ENCODE measurements at regions not wholly inside any gene's neighbourhood (a gene's known extent, or its start where the extent isn't known, plus 50 kb on each side); places are given as distances from the start of the nearest gene placed in this dataset.

DNA sequence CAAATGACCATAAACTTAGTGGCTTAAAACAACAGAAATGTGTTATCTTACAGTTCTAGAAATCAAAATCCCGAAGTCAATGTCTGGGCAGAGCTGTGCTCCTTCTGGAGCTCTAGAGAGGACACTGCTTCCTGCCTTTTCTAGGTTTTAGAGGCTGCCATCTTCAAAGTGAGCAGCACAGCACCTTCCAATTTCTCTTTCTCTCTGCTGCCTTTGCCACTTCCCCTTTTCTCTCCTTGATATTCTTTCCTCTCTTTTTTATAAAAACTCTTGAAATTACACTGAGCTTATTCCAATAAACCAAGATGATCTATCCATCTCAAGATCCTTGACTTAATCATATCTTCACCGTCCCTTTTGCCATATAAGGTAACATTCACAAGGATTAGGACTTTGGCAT lies 616.9 kb downstream of the PLPP3 start:
- no peaks in the 10 kb centered on the region for H3K36me3 ChIP-seq (replicated peaks)
- in situ Hi-C loops (cut with HindIII; ENCODE audit: low pct_ligation_motif_present, low sequenced_read_pairs), result no loop called here

DNA sequence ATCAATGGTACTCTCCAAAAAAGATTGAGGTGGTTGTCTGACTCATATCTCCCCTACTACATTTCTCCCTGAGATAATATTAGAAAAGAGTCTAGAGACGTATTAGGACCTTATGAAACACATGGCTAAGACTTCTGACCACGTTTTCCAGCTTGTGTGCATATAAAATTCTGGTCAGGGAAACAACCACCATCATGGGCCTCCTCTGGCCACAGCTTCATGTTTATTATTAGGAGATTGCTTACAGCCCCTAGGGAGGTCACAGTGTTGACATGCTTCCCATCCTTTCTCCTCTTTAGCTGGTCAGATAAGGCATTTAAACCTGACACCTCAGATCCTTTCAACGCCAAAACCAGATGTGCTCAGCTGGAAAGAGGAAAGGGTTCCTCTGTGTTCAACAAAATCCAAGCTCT lies 620.2 kb downstream of the PLPP3 start:
- no peak overlapping the region for H3K4me3 ChIP-seq (ENCODE audit: low read depth, low read length)
- no peak for DNase-seq
- H3K36me3 ChIP-seq (replicated peaks), result no peaks in the 10 kb centered on the region
- TF ChIP-seq CTCF (IDR thresholded peaks at IDR 0.05; ENCODE audit: low read depth, low read length, missing control alignments), result no peak
- H3K27me3 ChIP-seq (replicated peaks), result no peaks in the 10 kb centered on the region
- in situ Hi-C loops (cut with HindIII; ENCODE audit: low pct_ligation_motif_present, low sequenced_read_pairs), result no loop called here
- no peak overlapping the region for H3K27ac ChIP-seq

More for the DNA sequence above, 616.9 kb downstream of the PLPP3 start:
- no peak for TF ChIP-seq CTCF (IDR thresholded peaks at IDR 0.05; ENCODE audit: low read depth, low read length, missing control alignments)
- H3K27ac ChIP-seq, result no peak overlapping the region
- no peaks in the 10 kb centered on the region for H3K27me3 ChIP-seq (replicated peaks)
- DNase-seq, result no peak
- H3K4me3 ChIP-seq (ENCODE audit: low read depth, low read length), result no peak overlapping the region

GRCh38 chr1:55958498-55958897 lies 620.9 kb downstream of the PLPP3 start:
- Histone ChIP-seq H3K4me3 (ENCODE audit: low read depth, low read length) (no peak overlapping the region), H3K27me3 (replicated peaks) (no peaks in the 10 kb centered on the region), H3K36me3 (replicated peaks) (no peaks in the 10 kb centered on the region), H3K27ac (no peak overlapping the region)
- no peak for TF ChIP-seq CTCF (IDR thresholded peaks at IDR 0.05; ENCODE audit: low read depth, low read length, missing control alignments)
- in situ Hi-C loops (cut with HindIII; ENCODE audit: low pct_ligation_motif_present, low sequenced_read_pairs), result no loop called here
- no peak for DNase-seq

- Histone ChIP-seq H3K4me3 (ENCODE audit: low read depth, low read length) (no peak overlapping the region), H3K36me3 (replicated peaks) (no peaks in the 10 kb centered on the region), H3K27ac (no peak overlapping the region), H3K27me3 (replicated peaks) (no peaks in the 10 kb centered on the region)
- DNase-seq, result no peak
- no peak for TF ChIP-seq CTCF (IDR thresholded peaks at IDR 0.05; ENCODE audit: low read depth, low read length, missing control alignments)
- in situ Hi-C loops (cut with HindIII; ENCODE audit: low pct_ligation_motif_present, low sequenced_read_pairs), result no loop called here
These were observed 622.1 kb downstream of the PLPP3 start for GRCh38 chr1:55957276-55957675.

- no peak overlapping the region for H3K27ac ChIP-seq
- no peaks in the 10 kb centered on the region for H3K27me3 ChIP-seq (replicated peaks)
- no peak for TF ChIP-seq CTCF (IDR thresholded peaks at IDR 0.05; ENCODE audit: low read depth, low read length, missing control alignments)
- peak; percentile 54 for DNase-seq
- H3K4me3 ChIP-seq (ENCODE audit: low read depth, low read length), result no peak overlapping the region
- in situ Hi-C loops (cut with HindIII; ENCODE audit: low pct_ligation_motif_present, low sequenced_read_pairs), result no loop called here
- no peaks in the 10 kb centered on the region for H3K36me3 ChIP-seq (replicated peaks)
These were observed 624.2 kb downstream of the PLPP3 start for GRCh38 chr1:55955016-55955621.

DNA sequence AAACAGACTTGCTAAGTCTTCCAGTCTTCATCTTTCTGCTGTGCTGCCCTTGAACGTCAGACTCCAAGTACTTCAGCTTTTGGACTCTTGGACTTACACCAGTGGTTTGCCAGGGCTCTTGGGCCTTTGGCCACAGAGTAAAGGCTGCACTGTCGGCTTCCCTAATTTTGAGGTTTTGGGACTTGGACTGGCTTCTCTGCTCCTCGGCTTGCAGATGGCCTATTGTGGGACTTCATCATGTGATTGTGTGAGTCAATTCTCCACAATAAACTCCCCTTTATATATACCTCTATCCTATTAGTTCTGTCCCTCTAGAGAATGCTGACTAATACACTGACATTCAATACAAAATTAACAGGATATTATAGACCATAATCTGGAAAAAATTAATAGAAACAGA lies 628.1 kb downstream of the PLPP3 start:
- in situ Hi-C loops (cut with HindIII; ENCODE audit: low pct_ligation_motif_present, low sequenced_read_pairs), result no loop called here
- no peak overlapping the region for H3K4me3 ChIP-seq (ENCODE audit: low read depth, low read length)
- H3K27me3 ChIP-seq (replicated peaks), result no peaks in the 10 kb centered on the region
- DNase-seq, result no peak
- no peak for TF ChIP-seq CTCF (IDR thresholded peaks at IDR 0.05; ENCODE audit: low read depth, low read length, missing control alignments)
- no peak overlapping the region for H3K27ac ChIP-seq
- no peaks in the 10 kb centered on the region for H3K36me3 ChIP-seq (replicated peaks)
